HG02759 (cell line): ENCODE measurements at regions not wholly inside any gene's neighbourhood (a gene's known extent, or its start where the extent isn't known, plus 50 kb on each side); places are given as distances from the start of the nearest gene placed in this dataset.
"Not testable (repeated sequence)": the region's sequence is repeated elsewhere in the genome, so short reads cannot be mapped to it uniquely, and the experiment has no call there.

Experiments
- ATAC-seq: cut with Tn5 transposase; IDR thresholded peaks from one replicate; pipeline ENCODE4 v1.9.1; 2021; ENCODE audit warnings: mild to moderate bottlenecking, moderate library complexity; ENCODE audit not compliant: unreplicated experiment

- no peak for ATAC-seq
These were observed 688.2 kb upstream of the CDH6 start for GRCh38 chr5:30505014-30505886.

DNA sequence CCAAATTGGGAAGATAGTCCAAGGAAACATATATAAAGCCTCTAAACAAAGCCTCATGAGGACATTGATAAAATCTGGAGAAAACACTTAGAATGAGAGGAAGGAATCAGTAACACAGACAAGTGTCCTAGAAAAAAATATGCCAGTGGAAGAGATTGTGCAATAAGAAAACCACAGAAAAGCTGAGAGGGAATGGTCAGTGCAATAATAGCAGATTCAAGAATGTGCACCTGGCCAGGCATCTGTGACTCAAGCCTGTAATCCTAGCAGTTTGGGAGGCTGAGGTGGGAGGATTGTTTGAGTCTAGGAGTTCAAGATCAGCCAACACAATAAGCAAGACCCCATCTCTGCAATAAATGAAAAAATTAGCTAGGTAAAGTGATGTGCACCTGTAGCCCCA, 691.2 kb upstream of the CDH6 start:
- ATAC-seq: no peak

- no peak for ATAC-seq
These were observed 692.4 kb upstream of the CDH6 start for GRCh38 chr5:30501065-30501464.

GRCh38 chr5:30500513-30500912, 693.0 kb upstream of the CDH6 start:
- ATAC-seq: no peak

DNA sequence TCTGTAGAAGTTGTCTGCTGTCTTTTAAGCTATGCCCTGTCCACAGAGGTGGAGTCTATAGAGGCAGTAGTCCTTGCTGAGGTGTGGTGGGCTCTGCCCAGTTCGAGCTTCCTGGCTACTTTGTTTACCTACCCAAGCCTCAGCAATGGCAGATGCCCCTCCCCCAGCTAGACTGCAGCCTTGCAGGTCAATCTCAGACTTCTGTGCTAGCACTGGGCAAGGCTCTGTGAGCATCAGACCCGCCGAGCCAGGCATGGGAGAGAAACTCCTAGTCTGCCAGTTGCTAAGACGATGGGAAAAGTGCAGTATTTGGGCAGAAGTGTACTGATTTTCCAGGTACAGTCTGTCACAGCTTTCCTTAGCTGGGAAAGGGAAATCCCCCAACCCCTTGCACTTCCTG, 694.1 kb upstream of the CDH6 start:
- ATAC-seq: no peak

GRCh38 chr5:30498972-30499371, 694.5 kb upstream of the CDH6 start:
- no peak for ATAC-seq

- not testable (repeated sequence) for ATAC-seq
These were observed 695.0 kb upstream of the CDH6 start for GRCh38 chr5:30498509-30498908.

- not testable (repeated sequence) for ATAC-seq
These were observed 699.4 kb upstream of the CDH6 start for GRCh38 chr5:30494113-30494512.

DNA sequence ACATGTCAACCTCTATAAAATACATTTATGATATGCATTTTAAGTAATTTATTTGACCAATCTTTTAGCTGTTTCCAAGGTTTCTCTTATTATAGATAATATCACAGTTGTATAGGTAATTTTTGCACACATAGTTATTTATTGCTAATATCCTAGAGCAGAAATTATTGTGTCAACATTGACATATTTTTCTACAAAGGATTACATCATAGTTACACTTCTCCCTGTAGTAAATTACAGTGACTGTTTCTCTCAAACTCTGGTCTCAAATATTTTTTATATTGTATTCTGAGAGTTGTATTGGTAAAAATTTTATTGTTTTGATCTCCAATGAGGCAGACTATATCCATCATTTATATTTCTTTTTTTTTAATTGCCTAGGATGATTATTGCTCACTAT, 714.4 kb upstream of the CDH6 start:
- no peak for ATAC-seq

DNA sequence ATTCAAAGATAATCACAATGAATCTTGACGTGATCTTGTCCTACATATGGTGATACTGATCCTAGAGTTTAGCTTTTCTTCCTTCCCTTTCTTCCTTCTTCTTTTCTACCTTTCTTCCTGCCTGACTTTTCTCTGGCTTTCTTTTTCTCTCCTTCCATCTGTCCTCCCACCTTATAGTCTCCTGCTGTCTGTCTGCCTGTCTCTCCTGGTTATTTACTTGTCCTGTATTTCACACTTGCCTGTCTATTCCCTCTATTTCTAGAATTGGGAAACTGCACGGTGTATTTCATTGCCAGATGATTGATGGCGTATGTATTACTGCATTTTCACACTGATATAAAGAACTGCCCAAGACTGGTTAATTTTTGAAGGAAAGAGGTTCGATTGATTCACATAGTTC, 718.1 kb upstream of the CDH6 start:
- no peak for ATAC-seq

- no peak for ATAC-seq
These were observed 723.8 kb upstream of the CDH6 start for GRCh38 chr5:30469691-30470090.

GRCh38 chr5:30458681-30459080, 734.8 kb upstream of the CDH6 start:
- no peak for ATAC-seq

DNA sequence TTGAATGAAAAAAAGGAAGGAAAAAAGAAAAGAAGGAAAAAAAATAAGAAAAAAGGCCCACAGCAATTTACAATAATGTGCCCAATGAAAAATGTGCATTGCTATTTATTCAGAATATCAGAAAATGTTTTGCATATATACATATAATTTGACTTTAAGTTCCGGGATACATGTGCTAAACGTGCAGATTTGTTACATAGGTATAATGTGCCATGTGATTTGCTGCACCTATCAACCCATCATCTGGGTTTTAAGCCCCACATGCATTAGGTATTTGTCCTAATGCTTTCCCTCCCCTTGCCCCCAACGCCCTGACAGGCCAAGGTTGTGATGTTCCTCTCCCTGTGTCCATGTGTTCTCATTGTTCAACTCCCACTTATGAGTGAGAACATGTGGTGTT, 738.0 kb upstream of the CDH6 start:
- ATAC-seq: not testable (repeated sequence)

DNA sequence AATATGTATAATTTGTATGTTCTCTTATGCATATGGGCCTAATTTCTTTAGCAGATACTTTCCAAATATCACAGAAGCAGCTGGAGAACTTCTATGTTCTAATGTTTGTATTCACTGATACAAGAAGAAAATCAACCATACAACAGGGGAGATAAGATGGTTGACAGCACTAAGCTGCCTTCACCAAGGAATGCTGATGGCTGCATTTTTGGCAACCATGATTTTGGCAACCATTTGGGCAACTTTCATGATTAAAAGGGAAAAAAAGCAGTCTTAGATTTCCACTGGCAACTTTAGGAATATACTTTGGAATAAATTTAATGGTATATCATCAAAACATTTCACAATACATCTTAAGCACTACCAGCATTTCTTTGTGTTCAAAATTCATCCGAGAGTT, 740.3 kb upstream of the CDH6 start:
- no peak for ATAC-seq

- no peak for ATAC-seq
These were observed 743.3 kb upstream of the CDH6 start for GRCh38 chr5:30450153-30450552.

- ATAC-seq: no peak
These were observed 746.1 kb upstream of the CDH6 start for GRCh38 chr5:30447431-30447830.

DNA sequence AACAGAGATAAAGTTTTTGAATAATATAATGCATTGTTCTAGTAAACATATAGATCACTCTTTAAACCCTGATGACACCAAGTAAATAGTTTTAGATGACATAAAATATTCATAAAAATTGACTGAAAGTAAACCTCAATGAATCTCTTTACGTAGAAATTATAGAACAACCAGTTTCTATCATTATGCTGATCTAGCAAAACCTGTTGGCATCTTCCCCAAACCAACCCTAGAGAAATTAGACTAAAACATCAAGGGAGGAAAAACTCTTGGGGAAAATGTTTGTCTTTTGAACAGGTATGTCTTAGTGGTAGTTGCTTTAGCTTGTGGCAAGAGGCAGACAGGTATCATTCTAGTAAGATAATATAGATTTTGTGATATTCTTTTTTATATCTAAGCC, 747.0 kb upstream of the CDH6 start:
- ATAC-seq: no peak

DNA sequence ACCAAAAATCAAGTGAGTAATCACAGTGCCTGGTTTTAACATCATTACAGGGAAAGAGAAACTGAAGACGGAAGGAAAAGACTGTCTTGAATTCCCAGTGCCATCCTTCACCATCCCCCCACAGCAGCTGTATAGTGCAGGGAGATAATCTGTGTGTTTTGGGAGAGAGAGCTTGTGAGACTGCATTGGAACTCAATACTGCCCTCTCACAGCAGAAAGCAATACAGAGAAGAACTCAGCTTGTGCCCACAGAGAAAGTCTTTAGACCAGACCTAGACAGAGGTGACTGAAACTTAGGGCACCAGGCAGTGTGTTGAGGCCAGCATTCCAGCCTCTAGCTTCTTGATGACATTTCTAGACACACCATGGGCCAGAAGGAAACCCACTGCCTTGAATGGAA, 754.7 kb upstream of the CDH6 start:
- ATAC-seq: no peak

GRCh38 chr5:30436691-30437090, 756.8 kb upstream of the CDH6 start:
- no peak for ATAC-seq

GRCh38 chr5:30428866-30429407, 764.5 kb upstream of the CDH6 start:
- not testable (repeated sequence) for ATAC-seq

GRCh38 chr5:30414078-30414477, 779.4 kb upstream of the CDH6 start:
- no peak for ATAC-seq

DNA sequence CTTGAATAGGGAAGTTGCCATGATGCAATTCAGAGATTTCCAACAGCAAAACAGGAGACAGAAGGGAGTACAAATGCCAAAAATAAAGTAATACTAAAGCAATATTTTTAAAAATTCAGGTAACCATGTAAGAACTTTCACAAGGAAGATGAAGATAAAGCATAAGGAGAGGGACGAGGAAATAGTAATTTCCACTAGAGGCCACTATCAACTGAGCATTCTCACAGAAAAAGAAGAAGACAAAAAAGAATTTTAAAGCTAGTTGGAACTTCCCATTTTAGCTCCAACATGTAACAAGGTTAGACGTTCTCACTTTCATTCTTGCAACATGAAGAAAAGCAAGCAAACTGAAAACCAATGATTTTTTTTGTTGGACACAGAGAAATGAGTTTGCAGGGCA, 779.9 kb upstream of the CDH6 start:
- ATAC-seq: no peak

DNA sequence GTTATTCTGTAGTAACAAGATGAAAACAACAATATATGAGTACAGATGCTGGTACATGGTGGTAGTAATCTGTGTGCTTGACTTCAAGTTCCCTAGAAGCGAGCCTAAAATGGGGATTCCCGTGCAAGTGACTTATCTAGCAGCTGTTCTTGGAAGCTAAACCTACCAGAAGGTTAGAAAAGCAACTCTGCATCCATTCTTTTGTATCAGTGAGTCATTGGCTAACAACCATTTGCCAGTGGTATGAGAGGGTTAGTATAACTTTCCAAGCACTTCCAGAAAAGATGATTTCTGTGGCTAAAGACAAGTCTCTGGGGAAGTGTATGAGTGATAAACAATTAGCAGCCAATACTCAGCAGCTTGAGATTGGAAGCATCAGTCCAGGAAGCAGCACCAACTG, 787.7 kb upstream of the CDH6 start:
- no peak for ATAC-seq
